AG10803 (cell line): ENCODE measurements at regions not wholly inside any gene's neighbourhood (a gene's known extent, or its start where the extent isn't known, plus 50 kb on each side); places are given as distances from the start of the nearest gene placed in this dataset.
"Not testable (repeated sequence)": the region's sequence is repeated elsewhere in the genome, so short reads cannot be mapped to it uniquely, and the experiment has no call there.

Experiments used
- DNase-seq: peaks from one replicate; pipeline ENCODE4 v3.0.0; 2010; ENCODE audit warnings: low read depth
- H3K4me3 ChIP-seq: 2 replicates; pipeline ENCODE4 v1.5.1; 2011; ENCODE audit warnings: mild to moderate bottlenecking, low read length, control low read depth

DNA sequence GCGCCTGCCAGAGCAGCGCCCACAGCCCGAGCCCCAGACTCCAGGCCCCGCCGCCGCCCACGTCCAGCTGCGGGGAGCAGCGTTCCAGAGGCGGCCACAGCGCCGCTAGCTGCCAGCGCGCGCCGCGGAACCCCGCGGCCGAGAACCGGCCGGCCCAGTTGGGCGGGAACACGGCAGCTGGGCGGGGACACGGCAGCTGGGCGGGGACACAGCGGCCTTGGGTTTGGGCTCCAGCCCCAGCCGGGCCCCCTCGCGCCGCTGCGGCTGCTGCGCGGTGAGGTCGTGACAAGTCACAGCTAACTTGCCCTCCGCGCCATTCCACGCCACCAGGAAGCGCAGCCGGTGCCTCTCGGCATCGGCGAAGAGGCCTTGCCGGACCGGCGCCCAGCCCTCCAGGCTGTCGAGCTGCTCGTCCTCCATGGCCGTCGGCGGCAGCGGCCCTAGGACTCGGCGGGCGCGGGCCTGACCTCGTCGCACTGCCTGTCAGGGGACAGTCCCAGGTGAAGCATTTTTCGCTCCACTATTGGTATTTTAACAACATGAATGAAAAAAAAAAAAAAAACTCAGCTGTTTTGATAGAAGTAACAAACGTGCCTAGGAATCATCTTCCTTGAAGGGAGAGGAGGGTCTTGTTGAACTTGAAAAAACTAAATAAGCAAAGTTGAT is 56.6 kb upstream of the GOLGA8N start:
- H3K4me3 ChIP-seq: peak overlapping the region; percentile 52
- DNase-seq: not testable (repeated sequence)

DNA sequence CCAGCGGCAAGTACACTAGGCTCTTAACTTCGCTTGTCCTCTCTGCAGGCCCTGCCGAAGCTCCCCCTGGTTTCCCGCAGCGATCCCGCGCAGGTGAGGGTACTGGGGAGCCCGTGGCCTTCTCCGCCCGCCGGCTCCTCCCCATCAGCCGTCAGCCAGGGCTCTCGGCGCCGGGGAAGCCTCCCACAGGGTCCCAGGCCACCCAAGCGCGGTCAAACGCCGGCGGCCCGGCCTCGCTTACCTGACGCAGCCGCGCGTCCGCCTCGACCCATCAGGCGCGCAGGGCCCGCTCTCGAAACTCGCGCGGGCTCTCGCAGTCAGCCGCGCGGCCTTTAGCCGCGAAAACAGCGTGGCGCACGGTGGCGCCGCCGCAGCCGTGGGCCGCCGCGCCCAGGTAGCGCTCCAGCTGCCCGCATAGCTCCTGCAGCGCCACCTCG is 57.2 kb upstream of the GOLGA8N start:
- not testable (repeated sequence) for H3K4me3 ChIP-seq, DNase-seq

DNA sequence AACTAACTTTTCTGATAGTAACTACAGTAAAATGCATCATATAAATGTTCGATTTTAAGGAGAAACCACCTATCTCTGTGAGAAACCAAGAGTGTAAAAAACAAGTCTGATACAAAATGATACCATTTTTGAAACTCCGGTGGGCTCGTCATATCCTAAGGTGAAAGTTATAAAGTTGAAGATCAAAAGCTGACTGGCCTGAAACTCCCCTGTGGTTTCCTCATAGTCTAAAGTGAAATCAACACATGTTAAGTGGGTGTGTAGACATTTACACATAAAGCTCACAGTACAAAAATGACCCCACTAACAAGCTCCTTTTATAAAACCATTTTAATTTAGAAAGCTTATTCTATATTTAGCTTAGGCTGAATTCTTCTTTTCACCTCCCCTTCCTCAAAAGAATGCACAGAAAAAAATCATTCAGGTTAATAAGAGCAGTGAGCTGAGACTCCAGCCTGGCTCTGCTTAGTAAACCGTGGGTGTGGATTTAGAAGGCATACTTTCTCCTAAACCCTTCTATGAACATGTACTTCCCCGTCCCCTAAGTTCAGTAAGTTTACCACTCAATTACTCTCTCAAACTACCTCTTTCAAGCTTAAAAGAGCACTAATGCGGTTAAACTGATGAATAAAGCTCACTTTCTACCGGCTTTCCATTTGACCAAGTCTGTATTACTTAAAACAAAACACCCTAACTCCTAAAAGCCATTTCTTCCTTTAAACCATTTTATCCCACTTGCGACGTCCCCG is 57.9 kb upstream of the GOLGA8N start:
- not testable (repeated sequence) for H3K4me3 ChIP-seq, DNase-seq

DNA sequence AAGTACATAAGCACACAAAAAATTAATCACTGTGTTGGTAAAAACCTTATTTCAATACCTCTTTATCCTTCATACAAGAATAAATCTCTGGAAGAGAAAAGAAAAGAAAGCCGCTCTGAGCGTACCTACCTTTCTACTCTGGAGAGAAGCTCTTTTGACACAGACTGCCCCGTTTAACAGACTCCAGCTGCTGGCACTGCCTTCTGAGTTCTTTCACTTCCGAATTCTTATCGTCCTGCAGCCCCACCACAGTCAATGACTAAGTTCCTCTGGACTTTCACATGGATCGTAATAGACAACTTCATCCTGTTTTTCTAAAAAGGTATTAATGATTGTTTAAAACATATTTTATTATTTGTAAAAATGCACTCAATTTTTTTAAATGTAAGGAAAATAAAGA is 67.5 kb upstream of the GOLGA8O start:
- H3K4me3 ChIP-seq, DNase-seq: not testable (repeated sequence)

DNA sequence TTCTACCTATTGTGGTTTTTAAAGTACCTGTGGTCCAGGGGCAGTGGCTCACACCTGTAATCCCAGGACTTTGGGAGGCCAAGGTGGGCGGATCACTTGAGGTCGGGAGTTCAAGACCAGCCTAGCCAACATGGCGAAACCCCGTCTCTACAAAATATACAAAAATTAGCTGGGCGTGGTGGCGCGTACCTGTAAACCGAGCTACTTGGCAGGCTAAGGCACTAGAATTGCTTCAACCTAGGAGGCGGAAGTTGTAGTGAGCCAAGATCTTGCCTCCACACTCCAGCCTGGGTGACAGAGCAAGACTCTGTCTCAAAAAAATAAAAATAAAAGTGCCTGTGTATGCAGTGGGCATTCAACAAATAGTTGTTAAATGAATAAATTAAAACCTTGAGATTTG is 67.0 kb upstream of the GOLGA8O start:
- H3K4me3 ChIP-seq, DNase-seq: not testable (repeated sequence)

DNA sequence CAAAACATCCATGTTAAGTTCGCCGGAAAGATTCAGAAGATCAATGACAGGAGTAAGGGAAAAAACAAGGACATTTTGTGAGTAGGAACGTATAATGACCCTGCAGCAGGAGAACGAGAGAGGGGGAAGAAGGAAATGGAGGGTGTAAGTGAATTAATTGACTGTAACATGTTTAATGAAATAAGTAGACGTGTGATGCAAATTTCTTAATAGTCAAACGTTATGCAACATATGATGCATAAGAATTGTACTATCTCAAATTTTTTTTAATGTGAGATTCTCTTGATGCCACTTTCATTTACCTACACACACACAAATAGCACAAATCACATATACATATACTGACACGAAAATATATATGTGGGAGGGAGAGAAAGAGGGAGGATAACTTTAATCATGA is 63.5 kb upstream of the GOLGA8O start:
- not testable (repeated sequence) for DNase-seq, H3K4me3 ChIP-seq

DNA sequence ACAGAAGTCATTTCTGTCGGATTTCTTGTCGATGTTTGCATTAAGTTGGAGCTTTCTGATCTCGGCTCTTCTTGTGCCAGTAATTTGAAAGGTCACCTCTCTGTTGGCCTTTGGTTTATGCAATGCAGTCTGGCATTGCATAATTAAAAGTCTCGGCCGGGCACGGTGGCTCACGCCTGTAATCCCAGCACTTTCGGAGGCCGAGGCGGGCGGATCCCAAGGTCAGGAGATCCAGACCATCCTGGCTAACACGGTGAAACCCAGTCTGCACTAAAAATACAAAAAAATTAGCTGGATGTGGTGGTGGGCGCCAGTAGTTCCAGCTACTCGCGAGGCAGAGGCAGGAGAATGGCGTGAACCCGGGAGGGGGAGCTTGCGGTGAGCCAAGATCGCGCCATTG is 62.6 kb upstream of the GOLGA8O start:
- DNase-seq, H3K4me3 ChIP-seq: not testable (repeated sequence)

DNA sequence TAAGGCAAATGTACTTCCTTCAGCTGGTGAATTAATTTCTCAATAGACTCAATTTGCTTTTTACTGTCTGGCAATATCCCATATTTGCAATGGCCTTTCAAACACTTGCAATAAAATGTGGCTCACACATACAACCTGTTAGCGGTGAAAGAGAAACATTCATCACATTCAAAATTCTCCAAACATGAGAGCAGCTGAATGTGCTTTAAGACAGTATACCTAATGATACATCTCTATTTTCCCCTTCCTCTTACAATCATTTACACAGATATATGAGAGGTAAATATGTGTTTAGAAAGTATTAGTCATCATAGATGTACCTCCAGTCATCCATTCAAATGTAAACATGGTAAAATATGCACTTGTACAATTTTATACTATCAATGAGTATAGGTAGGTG is 61.5 kb upstream of the GOLGA8O start:
- not testable (repeated sequence) for DNase-seq, H3K4me3 ChIP-seq

DNA sequence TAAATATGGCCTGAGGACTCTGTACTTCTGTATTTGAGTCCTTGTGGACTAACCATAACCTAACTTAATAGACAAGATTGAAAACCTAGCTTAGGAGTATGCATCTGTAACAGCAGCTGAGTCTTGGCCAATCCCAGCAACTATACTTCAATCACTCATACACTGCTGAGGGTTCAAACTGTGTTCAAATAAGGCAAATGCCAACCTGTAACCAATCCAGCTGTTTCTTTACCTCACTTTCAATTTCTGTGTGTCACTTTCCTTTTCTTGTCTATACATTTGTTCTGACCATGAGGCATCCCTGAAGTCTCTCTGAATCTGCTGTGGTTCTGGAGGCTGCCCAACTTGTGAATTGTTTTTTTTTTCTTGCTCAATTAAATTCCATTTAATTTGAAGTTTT is 57.9 kb upstream of the GOLGA8O start:
- H3K4me3 ChIP-seq, DNase-seq: not testable (repeated sequence)

DNA sequence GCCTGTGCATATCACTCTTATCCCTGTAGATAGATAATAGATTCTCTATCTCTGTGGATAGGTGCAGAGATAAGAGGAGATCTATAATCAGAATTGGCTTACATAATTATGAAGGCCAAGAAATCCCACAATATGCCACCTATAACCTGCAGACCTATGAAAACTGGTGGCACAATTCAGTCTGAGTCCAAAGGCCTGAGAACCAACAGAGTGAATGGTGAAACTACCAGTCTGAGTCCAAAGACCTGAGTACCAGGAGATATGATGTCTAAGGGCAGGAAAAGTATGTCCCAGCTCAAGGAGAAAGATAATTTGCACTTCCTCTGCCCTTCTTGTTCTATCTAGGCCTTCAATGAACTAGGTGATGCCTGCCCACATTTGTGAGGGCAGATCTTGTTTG is 54.6 kb upstream of the GOLGA8O start:
- not testable (repeated sequence) for H3K4me3 ChIP-seq, DNase-seq

DNA sequence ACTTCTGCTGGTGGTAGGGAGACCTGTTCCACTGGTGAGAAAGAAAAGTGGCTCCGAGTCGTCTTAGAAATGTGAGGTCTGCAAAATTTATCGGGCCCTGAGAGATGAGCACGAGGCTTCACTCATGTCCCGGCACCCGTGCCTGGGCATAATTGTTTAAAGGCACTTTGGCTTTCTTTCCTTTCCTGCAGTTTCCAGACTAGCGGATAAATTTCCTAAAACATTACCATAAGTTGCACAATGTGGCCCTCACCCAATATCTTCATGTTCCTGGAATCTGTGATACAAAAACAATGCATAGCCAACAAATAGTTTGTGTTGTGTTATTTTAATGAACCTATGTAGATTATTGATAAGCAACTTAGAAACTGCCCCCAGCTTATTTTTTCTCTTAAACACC is 52.6 kb upstream of the GOLGA8O start:
- H3K4me3 ChIP-seq, DNase-seq: not testable (repeated sequence)

DNA sequence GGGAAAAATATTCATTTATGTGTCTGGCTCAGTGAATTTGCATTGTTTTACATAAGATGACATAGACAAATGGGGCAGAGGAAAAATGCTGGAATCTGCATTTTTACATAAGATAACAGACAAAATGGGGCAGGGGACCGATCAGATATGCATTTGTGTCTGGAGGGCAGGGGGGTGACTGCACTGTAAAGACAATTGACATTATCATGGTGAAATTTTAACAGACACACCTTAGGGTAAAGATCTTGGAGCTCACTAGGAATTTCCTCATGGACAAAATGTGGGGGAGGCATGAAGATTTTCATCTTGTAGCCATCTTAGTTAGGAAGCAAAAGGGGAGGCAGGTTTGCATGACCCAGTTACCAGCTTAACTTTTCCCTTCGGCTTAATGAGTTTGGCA is 51.4 kb upstream of the GOLGA8O start:
- DNase-seq, H3K4me3 ChIP-seq: not testable (repeated sequence)

DNA sequence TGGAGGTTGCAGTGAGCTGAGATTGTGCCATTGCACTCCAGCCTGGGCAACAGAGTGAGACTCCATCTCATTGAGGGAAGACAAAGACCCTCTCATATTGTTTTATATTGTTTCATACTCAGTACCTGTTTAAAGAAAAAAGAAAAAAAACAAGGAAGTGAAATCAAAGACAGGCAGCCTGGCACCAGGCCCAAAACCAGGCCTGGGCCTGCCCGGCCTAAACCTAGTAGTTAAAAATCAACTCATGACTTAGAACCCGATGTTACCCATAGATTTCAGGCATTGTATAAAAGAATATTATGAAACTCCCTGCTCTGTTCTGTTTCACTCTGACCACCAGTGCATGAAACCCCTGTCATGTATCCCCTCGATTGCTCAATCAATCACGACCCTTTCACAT is 50.2 kb upstream of the GOLGA8O start:
- not testable (repeated sequence) for H3K4me3 ChIP-seq

More for the DNA sequence above, 50.2 kb upstream of the GOLGA8O start:
- not testable (repeated sequence) for DNase-seq
